GM12891 (cell line): ENCODE measurements at regions not wholly inside any gene's neighbourhood (a gene's known extent, or its start where the extent isn't known, plus 50 kb on each side); places are given as distances from the start of the nearest gene placed in this dataset.

ENCODE experiments used
- PAX5 ChIP-seq: IDR thresholded peaks from 2 replicates; pipeline ENCODE4 v1.6.1; 2011; ENCODE audit warnings: low read length, moderate library complexity, mild to moderate bottlenecking; ENCODE audit not compliant: insufficient read depth, severe bottlenecking
- POLR2A ChIP-seq: IDR thresholded peaks from 2 replicates; pipeline ENCODE4 v1.6.1; 2011; ENCODE audit warnings: low read depth, low read length, control low read depth
- POLR2AphosphoS5 ChIP-seq: IDR thresholded peaks from 2 replicates; pipeline ENCODE4 v1.6.1; 2011; ENCODE audit warnings: low read depth, low read length, control low read depth
- SPI1 ChIP-seq: IDR thresholded peaks from 2 replicates; pipeline ENCODE4 v1.6.1; 2011; ENCODE audit warnings: low read depth, low read length, control low read depth
- TAF1 ChIP-seq: IDR thresholded peaks from 2 replicates; pipeline ENCODE4 v1.6.1; 2011; ENCODE audit warnings: low read depth, low read length, control low read depth

- TF ChIP-seq POLR2A: no peak
- no peak for TF ChIP-seq POLR2AphosphoS5
- no peak for TF ChIP-seq TAF1
- TF ChIP-seq SPI1: no peak
- no peak for TF ChIP-seq PAX5
Measured at GRCh38 chr4:13088726-13089658, 395.1 kb downstream of the RAB28 start.
